ENCODE measurements at regions not wholly inside any gene's neighbourhood (a gene's known extent, or its start where the extent isn't known, plus 50 kb on each side); places are given as distances from the start of the nearest gene placed in this dataset.
"Not testable (repeated sequence)": the region's sequence is repeated elsewhere in the genome, so short reads cannot be mapped to it uniquely, and the experiment has no call there.

GRCh38 chr4:188663369-188663768, 524.1 kb downstream of the TRIML1 start:
- DNase-seq (ENCODE audit: low spot score), result no peak

- no peak for DNase-seq (ENCODE audit: low spot score)
Measured at GRCh38 chr4:188665491-188666457, 526.5 kb downstream of the TRIML1 start.

- DNase-seq (ENCODE audit: low spot score), result not testable (repeated sequence)
Measured at GRCh38 chr4:188678691-188679090, 539.5 kb downstream of the TRIML1 start.

- no peak for DNase-seq (ENCODE audit: low spot score)
Measured at GRCh38 chr4:188680004-188680666, 540.9 kb downstream of the TRIML1 start.

GRCh38 chr4:188680667-188681063, 541.4 kb downstream of the TRIML1 start:
- DNase-seq (ENCODE audit: low spot score), result no peak

- DNase-seq (ENCODE audit: low spot score), result no peak
Measured at GRCh38 chr4:188682321-188682720, 543.1 kb downstream of the TRIML1 start.

- no peak for DNase-seq (ENCODE audit: low spot score)
Measured at GRCh38 chr4:188683571-188683970, 544.3 kb downstream of the TRIML1 start.

GRCh38 chr4:188688956-188689355, 549.7 kb downstream of the TRIML1 start:
- no peak for DNase-seq (ENCODE audit: low spot score)

- no peak for DNase-seq (ENCODE audit: low spot score)
Measured at GRCh38 chr4:188691811-188692210, 552.6 kb downstream of the TRIML1 start.

- DNase-seq (ENCODE audit: low spot score), result no peak
Measured at GRCh38 chr4:188695261-188695660, 556.0 kb downstream of the TRIML1 start.

- DNase-seq (ENCODE audit: low spot score), result no peak
Measured at GRCh38 chr4:188697243-188697642, 558.0 kb downstream of the TRIML1 start.

- DNase-seq (ENCODE audit: low spot score), result no peak
Measured at GRCh38 chr4:188701952-188702351, 562.7 kb downstream of the TRIML1 start.

GRCh38 chr4:188704288-188704687, 565.0 kb downstream of the TRIML1 start:
- no peak for DNase-seq (ENCODE audit: low spot score)

- no peak for DNase-seq (ENCODE audit: low spot score)
Measured at GRCh38 chr4:188707036-188707435, 567.8 kb downstream of the TRIML1 start.

- no peak for DNase-seq (ENCODE audit: low spot score)
Measured at GRCh38 chr4:188714501-188714900, 575.3 kb downstream of the TRIML1 start.

GRCh38 chr4:188714907-188715306, 575.7 kb downstream of the TRIML1 start:
- DNase-seq (ENCODE audit: low spot score), result no peak

GRCh38 chr4:188717661-188718060, 578.4 kb downstream of the TRIML1 start:
- DNase-seq (ENCODE audit: low spot score), result no peak

- DNase-seq (ENCODE audit: low spot score), result no peak
Measured at GRCh38 chr4:188719794-188720193, 580.6 kb downstream of the TRIML1 start.

GRCh38 chr4:188722911-188723310, 583.7 kb downstream of the TRIML1 start:
- no peak for DNase-seq (ENCODE audit: low spot score)

GRCh38 chr4:188727746-188728145, 588.5 kb downstream of the TRIML1 start:
- no peak for DNase-seq (ENCODE audit: low spot score)

- no peak for DNase-seq (ENCODE audit: low spot score)
Measured at GRCh38 chr4:188728359-188728758, 589.1 kb downstream of the TRIML1 start.

- DNase-seq (ENCODE audit: low spot score), result no peak
Measured at GRCh38 chr4:188732131-188732530, 592.9 kb downstream of the TRIML1 start.

- no peak for DNase-seq (ENCODE audit: low spot score)
Measured at GRCh38 chr4:188735082-188735481, 595.8 kb downstream of the TRIML1 start.

Data from left forelimb (tissue), 1 donor.